ENCODE measurements at regions not wholly inside any gene's neighbourhood (a gene's known extent, or its start where the extent isn't known, plus 50 kb on each side); places are given as distances from the start of the nearest gene placed in this dataset.

GRCh38 chr5:8157320-8157822, 288.4 kb downstream of the MTRR start:
- no peak for TF ChIP-seq CTCF (IDR thresholded peaks at IDR 0.05; ENCODE audit: insufficient read depth, missing control alignments)
- no peak for DNase-seq (ENCODE audit: insufficient read length, low spot score)
- FAIRE-seq: no peak

GRCh38 chr5:8176101-8176693, 307.2 kb downstream of the MTRR start:
- FAIRE-seq: no peak
- TF ChIP-seq CTCF (IDR thresholded peaks at IDR 0.05; ENCODE audit: insufficient read depth, missing control alignments): no peak
- no peak for DNase-seq (ENCODE audit: insufficient read length, low spot score)

GRCh38 chr5:8184455-8185063, 315.6 kb downstream of the MTRR start:
- no peak for FAIRE-seq
- DNase-seq (ENCODE audit: insufficient read length, low spot score): no peak
- TF ChIP-seq CTCF (IDR thresholded peaks at IDR 0.05; ENCODE audit: insufficient read depth, missing control alignments): peak; percentile 42

- FAIRE-seq: no peak
These were observed 316.9 kb downstream of the MTRR start for GRCh38 chr5:8185852-8186251.

GRCh38 chr5:8188874-8189565, 320.1 kb downstream of the MTRR start:
- FAIRE-seq (no peak), DNase-seq (ENCODE audit: insufficient read length, low spot score) (no peak)
- TF ChIP-seq CTCF (IDR thresholded peaks at IDR 0.05; ENCODE audit: insufficient read depth, missing control alignments): no peak

More at GRCh38 chr5:8185852-8186251, 316.9 kb downstream of the MTRR start:
- no peak for DNase-seq (ENCODE audit: insufficient read length, low spot score)
- TF ChIP-seq CTCF (IDR thresholded peaks at IDR 0.05; ENCODE audit: insufficient read depth, missing control alignments): no peak

- no peak for TF ChIP-seq CTCF (IDR thresholded peaks at IDR 0.05; ENCODE audit: insufficient read depth, missing control alignments)
- no peak for DNase-seq (ENCODE audit: insufficient read length, low spot score)
- no peak for FAIRE-seq
These were observed 323.9 kb downstream of the MTRR start for GRCh38 chr5:8192840-8193239.

GRCh38 chr5:8196061-8196460, 327.1 kb downstream of the MTRR start:
- FAIRE-seq (no peak), DNase-seq (ENCODE audit: insufficient read length, low spot score) (no peak)
- no peak for TF ChIP-seq CTCF (IDR thresholded peaks at IDR 0.05; ENCODE audit: insufficient read depth, missing control alignments)

Data from D721Med (cell line).